ENCODE measurements at regions not wholly inside any gene's neighbourhood (a gene's known extent, or its start where the extent isn't known, plus 50 kb on each side); places are given as distances from the start of the nearest gene placed in this dataset.

- peak overlapping the region; percentile 24; the same call in 1 of the 2 replicates for H3K27ac ChIP-seq (ENCODE audit: low read length)
- peak; percentile 23 for DNase-seq
- peak overlapping the region; percentile 14; the same call in 1 of the 2 replicates for H3K4me2 ChIP-seq (ENCODE audit: low read depth, low read length)
Measured at GRCh38 chr13:78185700-78186099, 267.1 kb upstream of the EDNRB start.

GRCh38 chr13:78183732-78184131, 265.1 kb upstream of the EDNRB start:
- H3K4me3 ChIP-seq (ENCODE audit: low read length), result no peak overlapping the region
- no peak overlapping the region for H3K27ac ChIP-seq (ENCODE audit: low read length)
- no peaks in the 10 kb centered on the region for H3K9me3 ChIP-seq (replicated peaks; ENCODE audit: insufficient read depth, low read length)
- no peak overlapping the region for H3K4me2 ChIP-seq (ENCODE audit: low read depth, low read length)
- no peaks in the 10 kb centered on the region for H4K20me1 ChIP-seq (ENCODE audit: insufficient read depth, low read length)
- no peak overlapping the region for H3K9ac ChIP-seq (ENCODE audit: low read length)
- no peaks in the 10 kb centered on the region for H3K36me3 ChIP-seq (replicated peaks; ENCODE audit: insufficient read depth, low read length)
- DNase-seq, result no peak
- no peaks in the 10 kb centered on the region for H3K79me2 ChIP-seq (ENCODE audit: low read length)
- TF ChIP-seq CTCF (IDR thresholded peaks at IDR 0.05; ENCODE audit: low read length) (no peak), EZH2 (optimal IDR thresholded peaks at IDR 0.05; ENCODE audit: low read depth, low read length) (no peak), EZH2phosphoT487 (IDR thresholded peaks at IDR 0.05; ENCODE audit: low read length) (no peak)
- no peaks in the 10 kb centered on the region for H3K27me3 ChIP-seq (replicated peaks; ENCODE audit: insufficient read depth, low read length)
- no peaks in the 10 kb centered on the region for H3F3A ChIP-seq (ENCODE audit: insufficient read depth, low read length)
- peaks cover 10% of the 10 kb centered on the region for H3K4me1 ChIP-seq (ENCODE audit: low read length)
- no peak overlapping the region for H2AFZ ChIP-seq (ENCODE audit: low read length)
- H3K9me2 ChIP-seq (replicated peaks; ENCODE audit: insufficient read depth, low read length), result no peaks in the 10 kb centered on the region

More at GRCh38 chr13:78185700-78186099, 267.1 kb upstream of the EDNRB start:
- Histone ChIP-seq H3K36me3 (replicated peaks; ENCODE audit: insufficient read depth, low read length) (no peaks in the 10 kb centered on the region), H3K9me3 (replicated peaks; ENCODE audit: insufficient read depth, low read length) (no peaks in the 10 kb centered on the region), H3K4me3 (ENCODE audit: low read length) (no peak overlapping the region), H3F3A (ENCODE audit: insufficient read depth, low read length) (no peaks in the 10 kb centered on the region), H4K20me1 (ENCODE audit: insufficient read depth, low read length) (no peaks in the 10 kb centered on the region), H3K9me2 (replicated peaks; ENCODE audit: insufficient read depth, low read length) (no peaks in the 10 kb centered on the region), H3K4me1 (ENCODE audit: low read length) (peaks cover 10% of the 10 kb centered on the region), H2AFZ (ENCODE audit: low read length) (peak overlapping the region; percentile 33; the same call in 1 of the 2 replicates), H3K9ac (ENCODE audit: low read length) (no peak overlapping the region), H3K27me3 (replicated peaks; ENCODE audit: insufficient read depth, low read length) (no peaks in the 10 kb centered on the region), H3K79me2 (ENCODE audit: low read length) (no peaks in the 10 kb centered on the region)
- TF ChIP-seq EZH2 (optimal IDR thresholded peaks at IDR 0.05; ENCODE audit: low read depth, low read length), result no peak
- no peak for TF ChIP-seq EZH2phosphoT487 (IDR thresholded peaks at IDR 0.05; ENCODE audit: low read length)
- TF ChIP-seq CTCF (IDR thresholded peaks at IDR 0.05; ENCODE audit: low read length), result no peak

GRCh38 chr13:78182813-78183212, 264.2 kb upstream of the EDNRB start:
- Histone ChIP-seq H3K9me3 (replicated peaks; ENCODE audit: insufficient read depth, low read length) (no peaks in the 10 kb centered on the region), H3F3A (ENCODE audit: insufficient read depth, low read length) (no peaks in the 10 kb centered on the region), H3K4me2 (ENCODE audit: low read depth, low read length) (no peak overlapping the region), H3K4me1 (ENCODE audit: low read length) (peaks cover 10% of the 10 kb centered on the region), H3K36me3 (replicated peaks; ENCODE audit: insufficient read depth, low read length) (no peaks in the 10 kb centered on the region), H3K9ac (ENCODE audit: low read length) (no peak overlapping the region), H4K20me1 (ENCODE audit: insufficient read depth, low read length) (no peaks in the 10 kb centered on the region), H3K79me2 (ENCODE audit: low read length) (no peaks in the 10 kb centered on the region), H3K9me2 (replicated peaks; ENCODE audit: insufficient read depth, low read length) (no peaks in the 10 kb centered on the region), H3K27me3 (replicated peaks; ENCODE audit: insufficient read depth, low read length) (no peaks in the 10 kb centered on the region), H2AFZ (ENCODE audit: low read length) (no peak overlapping the region), H3K4me3 (ENCODE audit: low read length) (no peak overlapping the region), H3K27ac (ENCODE audit: low read length) (no peak overlapping the region)
- TF ChIP-seq EZH2phosphoT487 (IDR thresholded peaks at IDR 0.05; ENCODE audit: low read length) (no peak), CTCF (IDR thresholded peaks at IDR 0.05; ENCODE audit: low read length) (no peak), EZH2 (optimal IDR thresholded peaks at IDR 0.05; ENCODE audit: low read depth, low read length) (no peak)
- DNase-seq, result no peak

Measured in MM.1S (cell line).